Medulla oblongata (tissue), 1 donor: ENCODE measurements at regions not wholly inside any gene's neighbourhood (a gene's known extent, or its start where the extent isn't known, plus 50 kb on each side); places are given as distances from the start of the nearest gene placed in this dataset.

Source experiments
- DNase-seq: peaks from one replicate; pipeline ENCODE4 v3.0.0-alpha.2; 2015; ENCODE audit errors: extremely low spot score

DNA sequence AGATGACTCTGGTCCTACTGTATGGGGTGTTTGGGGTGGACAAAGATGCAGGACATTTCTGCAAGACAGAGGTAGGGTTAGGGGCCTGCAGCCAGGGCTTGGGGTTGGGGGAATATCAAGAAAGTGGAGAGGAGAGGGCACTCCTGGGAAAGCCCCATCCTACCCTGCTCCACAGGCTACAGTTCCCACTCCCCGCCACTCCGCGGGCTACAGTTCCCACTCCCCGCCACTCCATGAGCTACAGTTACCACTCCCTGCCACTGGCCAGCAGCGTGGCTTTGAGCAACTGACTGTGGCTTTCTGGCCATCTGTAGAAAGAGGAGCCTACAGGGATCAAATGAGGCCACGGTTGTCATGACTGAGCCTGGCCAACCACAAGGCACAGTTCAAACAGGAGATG, 93.8 kb upstream of the GRIK3 start:
- DNase-seq: no peak

DNA sequence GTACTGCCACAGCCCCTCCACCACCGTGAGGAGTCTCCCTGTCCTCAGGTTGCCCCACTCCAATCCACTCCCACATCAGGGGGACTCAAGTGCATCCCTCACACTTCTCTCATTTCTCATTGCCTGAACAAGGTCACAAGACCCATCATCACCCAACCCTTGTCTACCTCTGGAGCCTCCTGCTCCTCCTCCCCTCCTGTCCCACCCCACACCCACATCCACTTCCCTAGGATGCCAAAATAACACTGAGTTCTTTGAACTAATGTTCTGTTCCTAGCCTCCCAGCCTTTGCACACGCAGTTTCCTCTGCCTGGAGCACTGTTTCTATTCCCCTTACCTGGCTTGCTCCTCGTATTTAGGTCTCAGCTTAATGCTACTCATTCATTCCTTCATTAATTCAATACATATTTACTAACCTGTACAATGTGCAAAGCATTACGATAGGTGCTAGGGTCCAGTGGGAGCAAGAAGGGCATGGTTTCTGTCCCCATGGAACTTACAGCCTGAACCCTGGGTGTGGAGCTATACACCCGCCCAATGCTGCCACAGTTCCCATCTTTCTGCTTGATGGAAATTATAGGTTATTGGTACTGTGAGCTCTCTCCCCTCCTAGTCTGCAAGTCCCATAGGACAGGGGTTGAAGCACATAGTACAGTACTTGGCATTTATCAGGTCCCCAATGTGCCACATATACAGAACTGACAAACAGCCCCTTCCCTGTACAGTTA, 96.1 kb upstream of the GRIK3 start:
- DNase-seq: no peak

DNA sequence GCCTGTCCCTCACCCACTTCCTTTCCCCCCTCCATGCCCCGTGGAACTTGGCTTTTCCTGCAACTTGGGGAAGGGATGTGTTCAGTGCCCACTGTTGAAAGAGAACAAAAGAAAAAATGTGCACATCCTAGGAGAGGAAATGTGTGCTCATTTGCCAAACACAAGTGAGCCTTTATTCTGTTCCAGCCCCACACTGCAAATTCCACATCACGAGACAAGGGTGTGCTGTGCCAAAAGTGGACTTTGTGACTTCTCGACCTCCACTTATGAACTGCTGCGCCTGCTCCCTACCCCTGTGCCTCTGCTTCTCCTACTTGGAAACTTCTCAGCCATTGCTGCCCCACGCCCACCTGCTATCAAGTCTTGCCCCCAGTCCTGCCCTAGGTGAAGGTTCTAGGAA, 97.0 kb upstream of the GRIK3 start:
- DNase-seq: peak; percentile 20

DNA sequence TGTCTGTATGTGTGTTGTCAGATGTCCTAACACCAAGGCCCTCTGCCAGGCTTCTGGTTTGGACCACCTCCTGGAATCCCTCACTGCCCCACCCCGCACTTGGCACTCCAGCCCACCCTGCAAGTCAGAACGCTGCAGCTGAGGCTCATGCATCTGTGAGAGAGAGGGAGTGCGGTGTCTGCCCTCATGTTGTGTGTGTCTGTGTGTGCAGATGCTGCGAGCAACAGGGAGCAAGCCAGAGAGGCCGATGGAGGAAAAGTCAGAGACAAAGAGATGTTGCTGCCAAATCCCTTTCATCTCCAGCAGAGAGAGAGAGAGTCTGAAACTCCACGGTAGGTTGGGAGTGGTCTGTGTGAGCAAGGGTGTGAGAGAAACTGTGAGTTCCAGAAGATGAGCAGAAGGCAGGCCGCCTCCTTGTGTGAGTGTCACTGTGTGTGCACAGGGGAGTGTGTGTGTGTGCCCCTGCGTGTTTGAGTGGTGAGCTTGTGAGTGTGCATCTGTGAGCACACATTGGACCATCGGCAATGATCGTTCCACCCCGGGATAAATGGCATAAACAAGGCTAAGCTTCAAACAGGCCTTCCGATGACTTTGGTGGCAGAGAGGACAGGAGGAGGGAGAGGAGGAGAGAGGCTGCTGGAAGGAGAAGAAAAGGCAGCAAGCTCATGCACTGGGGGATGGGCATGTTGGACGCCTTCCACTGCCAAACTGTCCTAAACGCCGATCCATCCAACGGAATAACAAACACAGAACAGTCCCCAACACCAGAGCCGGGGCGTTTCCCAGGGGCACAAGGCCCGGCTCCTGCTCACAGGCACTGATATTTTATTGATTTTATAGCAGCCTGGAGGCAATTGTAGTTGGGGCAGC, 99.2 kb upstream of the GRIK3 start:
- DNase-seq: peak; percentile 50

DNA sequence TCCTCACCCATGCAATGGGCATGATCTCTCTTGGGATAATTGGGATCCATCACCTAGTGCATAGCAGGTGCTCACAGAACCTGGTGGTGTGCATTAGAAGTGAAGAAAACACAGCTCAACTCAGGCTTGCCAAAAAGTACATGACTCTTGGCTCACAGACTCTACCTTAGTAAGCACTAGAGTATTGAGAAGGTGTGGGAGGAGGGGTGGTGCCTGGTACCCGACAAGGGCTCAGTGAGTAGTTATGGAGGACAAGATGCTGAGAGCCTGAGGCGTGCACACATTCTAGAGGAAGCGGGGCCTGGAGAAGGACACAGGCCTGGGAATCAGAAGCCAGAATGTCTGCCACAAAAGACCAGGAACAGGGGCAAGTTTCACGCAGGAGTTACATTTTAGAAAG, 100.3 kb upstream of the GRIK3 start:
- DNase-seq: no peak

DNA sequence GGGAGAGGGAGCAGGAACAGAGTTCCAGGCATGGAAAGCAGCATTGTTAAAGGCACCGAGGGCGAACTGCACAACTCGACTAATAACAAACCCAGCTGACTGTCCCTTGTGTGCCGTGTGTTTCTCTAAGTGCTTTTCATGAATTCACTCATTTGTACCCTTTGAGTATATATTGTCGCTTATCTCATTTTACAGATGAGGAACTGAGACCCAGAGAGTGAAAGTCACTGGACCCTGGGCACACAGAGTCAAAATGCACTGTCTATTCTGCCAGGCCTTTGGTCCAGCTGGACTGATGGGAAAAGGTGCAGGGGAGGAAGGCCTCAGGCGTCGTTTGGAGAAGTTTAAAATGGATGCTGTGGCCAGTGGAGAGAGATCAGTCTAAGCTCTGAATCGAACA, 100.7 kb upstream of the GRIK3 start:
- no peak for DNase-seq

- no peak for DNase-seq
Observed at GRCh38 chr1:37137014-37137413, 102.7 kb upstream of the GRIK3 start.

GRCh38 chr1:37137601-37138000, 103.3 kb upstream of the GRIK3 start:
- no peak for DNase-seq

DNA sequence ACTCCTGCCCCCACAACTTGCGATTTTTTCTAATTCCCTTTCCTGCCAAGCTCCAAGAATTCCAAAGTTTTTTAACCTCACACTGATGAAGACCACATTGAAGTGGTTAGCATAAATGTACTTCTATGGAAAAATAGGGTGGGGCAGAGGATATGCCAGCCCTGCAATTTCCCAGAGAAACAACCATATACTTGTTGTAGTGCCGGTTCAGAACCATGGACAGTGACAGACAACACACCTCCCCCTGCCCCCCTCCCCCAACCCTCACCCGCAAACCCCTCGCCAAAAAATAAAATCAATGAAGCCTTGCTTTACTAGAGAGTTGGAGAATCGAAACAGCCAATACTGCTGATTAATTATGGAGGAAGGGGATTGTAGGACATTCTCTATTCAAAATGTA, 109.5 kb upstream of the GRIK3 start:
- no peak for DNase-seq

GRCh38 chr1:37146071-37146470, 111.8 kb upstream of the GRIK3 start:
- DNase-seq: no peak

- no peak for DNase-seq
Observed at GRCh38 chr1:37147392-37147831, 113.1 kb upstream of the GRIK3 start.

- DNase-seq: no peak
Observed at GRCh38 chr1:37147906-37148305, 113.6 kb upstream of the GRIK3 start.

DNA sequence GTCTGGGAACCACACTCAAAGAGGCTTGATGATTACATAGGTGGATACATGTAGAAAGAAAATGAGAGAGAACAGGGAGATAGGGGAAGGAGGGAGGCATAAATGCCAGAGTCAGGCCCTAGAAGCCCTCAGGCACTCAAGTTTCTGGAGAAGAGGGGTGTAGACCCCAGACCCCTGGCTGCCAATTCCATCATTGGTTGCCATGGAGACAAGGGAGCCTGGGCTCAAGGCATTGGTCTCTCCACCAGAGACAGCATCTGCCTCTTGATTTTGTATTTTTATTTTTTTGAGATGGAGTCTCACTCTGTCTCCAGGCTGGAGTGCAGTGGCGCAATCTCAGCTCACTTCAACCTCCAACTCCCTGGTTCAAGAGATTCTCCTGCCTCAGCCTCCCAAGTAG, 114.3 kb upstream of the GRIK3 start:
- no peak for DNase-seq

DNA sequence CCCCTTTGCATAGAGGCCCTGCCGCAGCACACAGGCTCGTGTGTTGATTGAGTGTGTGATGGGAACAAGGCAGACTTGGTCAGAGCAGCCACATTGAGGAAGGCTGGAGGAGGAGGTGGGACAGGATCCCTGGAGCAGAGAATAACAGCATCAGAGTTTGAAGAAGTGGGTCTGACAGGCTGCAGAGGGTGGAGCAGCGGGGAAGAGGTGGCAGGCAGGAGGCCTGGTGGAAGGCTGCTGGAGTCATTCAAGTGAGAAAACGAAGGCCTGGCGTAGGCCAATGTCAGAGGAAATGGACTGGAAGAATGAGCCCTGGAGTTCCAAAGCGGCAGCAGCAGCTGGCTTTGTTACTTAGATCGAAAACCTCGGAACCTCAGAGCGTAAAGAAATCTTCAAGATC, 115.0 kb upstream of the GRIK3 start:
- no peak for DNase-seq

GRCh38 chr1:37150986-37151385, 116.7 kb upstream of the GRIK3 start:
- DNase-seq: no peak

DNA sequence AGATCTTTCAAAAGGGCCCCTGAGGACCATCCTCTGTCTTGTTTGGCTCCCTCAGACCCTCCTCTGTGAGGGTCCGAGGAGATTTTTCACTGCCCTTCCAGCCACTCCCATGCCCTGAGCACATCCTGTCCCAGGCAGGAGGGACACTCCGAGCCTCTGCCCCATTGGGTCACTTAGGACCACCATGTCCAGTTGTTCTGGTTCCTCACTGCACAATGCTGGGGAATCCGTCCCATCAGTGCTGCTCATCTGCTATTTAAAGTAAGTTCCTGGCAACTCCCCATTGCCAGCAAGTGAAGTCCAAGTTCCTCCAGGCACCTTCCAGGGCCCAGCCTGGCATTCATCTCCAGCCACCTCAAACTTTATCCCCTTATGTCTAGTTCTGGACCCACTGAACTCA, 117.5 kb upstream of the GRIK3 start:
- no peak for DNase-seq

GRCh38 chr1:37152491-37152890, 118.2 kb upstream of the GRIK3 start:
- no peak for DNase-seq

DNA sequence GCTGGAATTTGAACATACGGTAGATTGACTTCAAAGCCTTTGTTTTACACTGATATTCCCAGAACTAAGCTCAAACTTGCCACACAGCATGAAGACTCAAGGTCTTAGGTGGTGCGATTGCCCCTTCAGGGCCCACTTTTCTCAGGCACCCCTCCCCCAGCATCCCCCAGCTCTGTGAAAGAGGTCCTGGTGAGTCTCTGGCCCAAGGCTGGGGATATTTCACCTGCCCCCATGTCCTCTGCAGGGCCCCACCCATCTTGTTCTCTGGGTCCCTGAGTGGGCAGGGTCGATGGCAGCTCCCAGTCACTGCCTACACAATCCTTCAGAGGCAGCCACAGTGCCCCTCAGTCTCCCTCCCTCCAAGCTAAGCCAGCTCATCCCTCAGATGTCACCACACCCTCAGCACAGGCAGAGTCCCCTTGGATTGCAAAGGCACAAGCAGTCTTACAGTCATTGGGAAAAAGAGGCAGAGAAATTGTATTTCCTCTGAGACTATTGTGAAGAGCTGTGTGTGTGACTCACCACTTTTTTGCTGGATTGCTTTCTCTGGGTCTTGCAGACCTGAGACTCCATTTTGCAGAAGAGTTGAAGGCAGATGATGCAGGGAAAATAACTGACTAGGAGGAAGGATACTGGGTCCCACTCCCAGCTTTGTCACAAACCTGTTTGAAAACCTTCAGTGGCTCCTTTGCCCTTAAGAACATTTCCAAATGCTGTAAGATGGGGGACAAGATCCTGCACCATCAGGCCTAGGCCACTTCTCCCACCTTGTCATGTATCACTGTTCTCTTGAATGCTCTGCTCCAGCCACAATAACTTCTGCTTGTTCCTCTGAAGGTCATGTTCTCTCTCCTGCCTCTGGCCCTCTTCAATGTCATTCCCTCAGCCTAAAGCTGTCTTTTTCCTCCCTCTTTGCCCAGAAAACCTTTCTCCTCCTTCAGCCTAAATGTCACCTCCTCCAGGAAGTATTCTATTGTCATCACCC, 119.1 kb upstream of the GRIK3 start:
- DNase-seq: no peak

DNA sequence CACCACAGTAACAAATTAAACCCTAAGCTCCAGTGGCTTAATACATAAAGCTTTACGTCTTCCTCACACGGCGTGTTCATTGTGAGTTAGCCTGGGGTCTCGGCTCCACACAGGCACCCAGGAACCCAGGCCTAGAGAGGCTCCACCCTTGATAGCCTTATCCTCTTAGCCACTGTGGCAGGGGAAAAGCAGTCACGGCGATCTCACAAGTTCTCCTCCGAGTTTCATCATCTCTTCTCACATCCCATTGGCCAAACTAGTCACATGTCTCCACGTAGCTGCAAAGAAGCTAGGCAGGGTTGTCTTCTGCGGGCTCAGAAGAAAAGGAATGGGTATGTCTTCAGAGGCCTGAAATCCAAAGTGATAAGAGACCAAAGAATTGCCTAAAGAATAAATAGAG, 122.3 kb upstream of the GRIK3 start:
- DNase-seq: no peak

DNA sequence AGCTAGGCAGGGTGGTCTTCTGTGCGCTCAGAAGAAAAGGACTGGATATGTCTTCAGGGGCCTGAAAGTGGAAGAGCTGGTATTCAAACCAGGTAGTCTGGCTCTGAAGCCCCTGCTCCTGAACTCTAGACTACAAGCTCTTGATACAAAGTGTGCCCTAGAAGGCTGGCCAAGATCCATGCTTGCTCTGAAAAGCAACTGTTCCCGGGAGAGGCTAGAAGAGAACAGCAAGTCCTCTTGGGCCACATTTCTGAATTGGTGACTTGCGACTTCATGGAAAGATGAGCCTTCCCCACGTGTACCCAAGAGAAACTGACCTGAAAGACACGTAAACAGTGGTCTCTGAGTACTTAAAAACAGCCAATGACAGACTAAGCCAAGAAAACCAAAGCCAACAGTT, 123.3 kb upstream of the GRIK3 start:
- peak; percentile 69 for DNase-seq

GRCh38 chr1:37158113-37158749, 123.9 kb upstream of the GRIK3 start:
- DNase-seq: peak; percentile 87

- DNase-seq: no peak
Observed at GRCh38 chr1:37159102-37159501, 124.8 kb upstream of the GRIK3 start.
